Mesendoderm (in vitro differentiated cells): ENCODE measurements at regions not wholly inside any gene's neighbourhood (a gene's known extent, or its start where the extent isn't known, plus 50 kb on each side); places are given as distances from the start of the nearest gene placed in this dataset.

Experiments used
- DNase-seq: peaks from one replicate; pipeline ENCODE4 v3.0.0; 2013
- H2AK5ac ChIP-seq: 2 replicates; pipeline ENCODE4 v1.6.1; 2013; ENCODE audit warnings: low read length, inconsistent platforms
- H2BK120ac ChIP-seq: 2 replicates; pipeline ENCODE4 v1.6.1; 2013; ENCODE audit warnings: low read depth, mild to moderate bottlenecking, low read length, moderate library complexity, mixed read lengths
- H2BK15ac ChIP-seq: replicated peaks from 2 replicates; pipeline ENCODE4 v1.6.1; 2013; ENCODE audit warnings: low read depth, mild to moderate bottlenecking, moderate library complexity
- H2BK5ac ChIP-seq: 2 replicates; pipeline ENCODE4 v1.6.1; 2013; ENCODE audit warnings: low read length, inconsistent platforms
- H3K18ac ChIP-seq: 2 replicates; pipeline ENCODE4 v1.6.1; 2013; ENCODE audit warnings: mild to moderate bottlenecking, low read length, mixed read lengths
- H3K23ac ChIP-seq: one replicate; pipeline ENCODE4 v1.6.1; 2013; ENCODE audit warnings: low read length
- H3K27ac ChIP-seq: 2 replicates; pipeline ENCODE4 v1.5.1; 2013; ENCODE audit warnings: low read depth, mild to moderate bottlenecking, inconsistent platforms, low read length, moderate library complexity
- H3K27me3 ChIP-seq: 2 replicates; pipeline ENCODE4 v1.6.1; 2013; ENCODE audit warnings: low read length, control low read depth, mild to moderate bottlenecking, inconsistent platforms; ENCODE audit not compliant: insufficient read depth, poor library complexity
- H3K36me3 ChIP-seq: 2 replicates; pipeline ENCODE4 v1.6.1; 2013; ENCODE audit warnings: low read length, inconsistent platforms; ENCODE audit not compliant: control insufficient read depth, insufficient read depth
- H3K4ac ChIP-seq: one replicate; pipeline ENCODE4 v1.6.1; 2013; ENCODE audit warnings: low read depth, mild to moderate bottlenecking, low read length, moderate library complexity
- H3K4me1 ChIP-seq: 2 replicates; pipeline ENCODE4 v1.6.1; 2013; ENCODE audit warnings: low read depth, low read length, inconsistent platforms; ENCODE audit not compliant: control insufficient read depth
- H3K4me2 ChIP-seq: 2 replicates; pipeline ENCODE4 v1.6.1; 2013; ENCODE audit warnings: low read length
- H3K4me3 ChIP-seq: 2 replicates; pipeline ENCODE4 v1.5.1; 2013; ENCODE audit warnings: mild to moderate bottlenecking, low read length
- H3K56ac ChIP-seq: one replicate; pipeline ENCODE4 v1.6.1; 2013; ENCODE audit warnings: low read length
- H3K79me1 ChIP-seq: 2 replicates; pipeline ENCODE4 v1.6.1; 2013; ENCODE audit warnings: low read length, inconsistent platforms
- H3K79me2 ChIP-seq: 2 replicates; pipeline ENCODE4 v1.6.1; 2013; ENCODE audit warnings: mild to moderate bottlenecking, low read length; ENCODE audit not compliant: control insufficient read depth, insufficient read depth
- H3K9ac ChIP-seq: 2 replicates; pipeline ENCODE4 v1.6.1; 2013; ENCODE audit warnings: low read length, inconsistent platforms
- H4K5ac ChIP-seq: one replicate; pipeline ENCODE4 v1.6.1; 2013; ENCODE audit warnings: low read length
- H4K8ac ChIP-seq: one replicate; pipeline ENCODE4 v1.6.1; 2013; ENCODE audit warnings: low read depth, mild to moderate bottlenecking, control low read depth, low read length, moderate library complexity
- WGBS: extraction: QIAGEN DNeasy Blood & Tissue Kit; methylation state at CpG from one replicate; pipeline ENCODE4 v1.1.7; 2013; ENCODE audit warnings: low lambda C conversion rate, missing lambda C conversion rate; ENCODE audit not compliant: insufficient coverage; ENCODE audit errors: extremely low coverage; 5-methylcytosine and 5-hydroxymethylcytosine counted together

DNA sequence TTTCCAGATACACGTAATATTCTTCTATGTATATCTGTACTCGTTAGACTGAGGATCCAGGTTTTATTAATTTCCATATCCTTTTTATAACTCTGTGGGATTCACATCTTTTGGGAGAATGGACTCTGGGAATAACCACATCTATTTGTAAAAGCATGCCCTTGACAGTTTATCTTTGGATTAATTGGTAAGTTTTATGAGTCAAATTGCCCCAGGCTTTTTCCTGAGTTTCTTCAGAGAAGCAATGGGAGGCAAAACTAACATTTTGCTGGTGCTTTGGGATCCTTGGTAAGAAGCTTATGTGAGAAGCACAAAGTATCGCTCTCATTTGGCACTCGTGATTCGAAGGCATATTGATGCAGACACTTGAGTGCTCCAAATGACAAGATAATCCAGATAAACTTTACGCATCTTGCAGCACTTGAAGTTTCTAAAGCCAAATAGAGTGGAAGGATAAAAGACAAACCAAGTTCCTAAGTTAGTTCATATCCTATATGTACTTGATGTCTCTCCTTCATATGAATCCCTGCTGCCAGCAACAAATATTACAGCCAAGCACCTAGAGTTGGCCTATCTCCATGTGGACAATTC is 324.7 kb downstream of the TLE4 start:
- no peak overlapping the region for H3K56ac ChIP-seq
- no peak overlapping the region for H2BK15ac ChIP-seq
- WGBS, result no CpG with 5 or more reads among the region's 6 CpGs
- H3K27ac ChIP-seq, result no peak overlapping the region
- no peak overlapping the region for H3K9ac ChIP-seq
- no peak overlapping the region for H2BK5ac ChIP-seq
- DNase-seq, result no peak
- H4K5ac ChIP-seq, result no peak overlapping the region
- no peak overlapping the region for H4K8ac ChIP-seq
- no peaks in the 10 kb centered on the region for H3K27me3 ChIP-seq
- no peaks in the 10 kb centered on the region for H3K36me3 ChIP-seq
- H3K4me1 ChIP-seq, result no peaks in the 10 kb centered on the region
- no peak overlapping the region for H3K18ac ChIP-seq
- H3K79me1 ChIP-seq, result no peaks in the 10 kb centered on the region
- H3K4ac ChIP-seq, result no peak overlapping the region
- H2BK120ac ChIP-seq, result no peak overlapping the region
- no peaks in the 10 kb centered on the region for H3K79me2 ChIP-seq
- no peak overlapping the region for H3K4me3 ChIP-seq
- H2AK5ac ChIP-seq, result no peak overlapping the region
- no peak overlapping the region for H3K23ac ChIP-seq
- no peak overlapping the region for H3K4me2 ChIP-seq

DNA sequence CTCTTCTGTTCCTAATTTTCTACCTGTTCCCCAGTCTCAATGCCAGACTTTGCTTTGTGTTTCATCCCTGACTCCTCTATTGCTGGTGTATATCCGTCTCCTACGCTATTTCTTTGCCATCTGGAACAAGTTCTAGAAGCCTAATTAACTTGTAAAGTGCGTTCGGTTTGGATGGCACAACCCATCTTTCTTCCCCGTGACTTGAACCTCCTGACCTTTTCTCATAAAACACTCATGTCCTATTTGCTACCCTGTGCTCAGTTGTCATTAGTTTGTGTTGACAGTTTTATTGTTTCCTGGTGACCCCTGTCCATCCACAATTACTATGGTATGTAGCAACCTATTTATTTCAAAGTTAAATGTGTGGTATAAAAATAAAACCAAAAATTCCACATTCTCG is 323.5 kb downstream of the TLE4 start:
- Histone ChIP-seq H3K9ac (no peak overlapping the region), H3K36me3 (no peaks in the 10 kb centered on the region), H3K4ac (no peak overlapping the region), H2BK5ac (no peak overlapping the region), H2AK5ac (no peak overlapping the region), H3K79me2 (no peaks in the 10 kb centered on the region), H2BK120ac (no peak overlapping the region), H3K56ac (no peak overlapping the region), H3K4me3 (no peak overlapping the region), H3K23ac (no peak overlapping the region), H4K8ac (no peak overlapping the region), H4K5ac (no peak overlapping the region), H3K27ac (no peak overlapping the region), H3K18ac (no peak overlapping the region), H3K27me3 (no peaks in the 10 kb centered on the region), H3K79me1 (no peaks in the 10 kb centered on the region), H3K4me2 (no peak overlapping the region), H2BK15ac (no peak overlapping the region), H3K4me1 (no peaks in the 10 kb centered on the region)
- no peak for DNase-seq
- no CpG with 5 or more reads among the region's 6 CpGs for WGBS

GRCh38 chr9:79889369-79889768 is 317.6 kb downstream of the TLE4 start:
- Histone ChIP-seq H2BK120ac (no peak overlapping the region), H4K8ac (no peak overlapping the region), H3K27me3 (no peaks in the 10 kb centered on the region), H3K9ac (no peak overlapping the region), H3K79me1 (no peaks in the 10 kb centered on the region), H3K4me3 (no peak overlapping the region), H3K79me2 (no peaks in the 10 kb centered on the region), H3K18ac (no peak overlapping the region), H4K5ac (no peak overlapping the region), H3K4ac (no peak overlapping the region), H3K56ac (no peak overlapping the region), H3K4me1 (no peaks in the 10 kb centered on the region), H3K23ac (no peak overlapping the region), H3K27ac (no peak overlapping the region), H2BK15ac (no peak overlapping the region), H2AK5ac (no peak overlapping the region), H2BK5ac (no peak overlapping the region), H3K4me2 (no peak overlapping the region), H3K36me3 (no peaks in the 10 kb centered on the region)
- DNase-seq, result no peak

- no peaks in the 10 kb centered on the region for H3K4me1 ChIP-seq
- H3K79me1 ChIP-seq, result no peaks in the 10 kb centered on the region
- H4K8ac ChIP-seq, result no peak overlapping the region
- H4K5ac ChIP-seq, result no peak overlapping the region
- H3K18ac ChIP-seq, result no peak overlapping the region
- H2BK120ac ChIP-seq, result no peak overlapping the region
- no peak overlapping the region for H2AK5ac ChIP-seq
- H3K23ac ChIP-seq, result no peak overlapping the region
- WGBS, result no CpG with 5 or more reads among the region's 6 CpGs
- H3K4me2 ChIP-seq, result no peak overlapping the region
- H2BK5ac ChIP-seq, result no peak overlapping the region
- H3K4me3 ChIP-seq, result no peak overlapping the region
- no peak overlapping the region for H3K56ac ChIP-seq
- H3K36me3 ChIP-seq, result no peaks in the 10 kb centered on the region
- no peaks in the 10 kb centered on the region for H3K79me2 ChIP-seq
- H3K4ac ChIP-seq, result no peak overlapping the region
- no peak overlapping the region for H3K9ac ChIP-seq
- H3K27me3 ChIP-seq, result no peaks in the 10 kb centered on the region
- DNase-seq, result no peak
- no peak overlapping the region for H2BK15ac ChIP-seq
- H3K27ac ChIP-seq, result no peak overlapping the region
Measured at GRCh38 chr9:79885093-79885857, 313.5 kb downstream of the TLE4 start.

DNA sequence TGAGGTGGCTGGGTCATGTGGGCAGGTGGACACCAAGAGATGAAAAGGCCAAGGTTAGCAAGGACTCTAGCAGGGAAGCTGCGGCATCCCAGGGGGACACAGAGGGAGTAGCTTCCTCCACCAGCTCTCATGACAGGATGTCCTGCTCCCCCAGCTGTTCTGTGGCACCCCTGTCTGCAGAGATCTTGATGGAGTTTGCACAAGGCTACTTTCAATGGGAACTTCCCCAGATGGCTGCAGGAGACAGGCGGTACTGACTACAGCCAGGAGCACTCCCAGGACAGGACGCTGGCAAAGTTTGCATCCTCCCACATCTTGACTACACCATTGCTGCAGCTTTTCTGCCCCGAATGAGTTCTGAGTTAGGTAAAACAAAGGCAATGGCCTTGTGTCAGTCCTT is 312.8 kb downstream of the TLE4 start:
- H3K79me1 ChIP-seq, result no peaks in the 10 kb centered on the region
- H3K4me3 ChIP-seq, result no peak overlapping the region
- H3K79me2 ChIP-seq, result no peaks in the 10 kb centered on the region
- no peak overlapping the region for H4K8ac ChIP-seq
- no peak for DNase-seq
- no peaks in the 10 kb centered on the region for H3K36me3 ChIP-seq
- no peaks in the 10 kb centered on the region for H3K4me1 ChIP-seq
- H3K4me2 ChIP-seq, result no peak overlapping the region
- H2BK120ac ChIP-seq, result no peak overlapping the region
- no peak overlapping the region for H3K4ac ChIP-seq
- no peak overlapping the region for H3K18ac ChIP-seq
- no peak overlapping the region for H3K23ac ChIP-seq
- WGBS, result no CpG with 5 or more reads among the region's 4 CpGs
- H3K56ac ChIP-seq, result no peak overlapping the region
- H3K27ac ChIP-seq, result no peak overlapping the region
- H2AK5ac ChIP-seq, result no peak overlapping the region
- H2BK15ac ChIP-seq, result no peak overlapping the region
- no peaks in the 10 kb centered on the region for H3K27me3 ChIP-seq
- no peak overlapping the region for H4K5ac ChIP-seq
- H2BK5ac ChIP-seq, result no peak overlapping the region
- H3K9ac ChIP-seq, result no peak overlapping the region
